ENCODE measurements at regions not wholly inside any gene's neighbourhood (a gene's known extent, or its start where the extent isn't known, plus 50 kb on each side); places are given as distances from the start of the nearest gene placed in this dataset.

- H3K4me2 ChIP-seq (replicated peaks; ENCODE audit: low read depth, low read length, poor library complexity, severe bottlenecking): no peak overlapping the region
- peaks cover 0 to 6% (median 2%) of the 10 kb centered on the region in 4 experiments for H3K27me3 ChIP-seq (replicated peaks in 1 of 4; ENCODE audit: control extremely low read depth in 1 of 4, control insufficient read depth in 3 of 4, insufficient read depth in 4 of 4, low read length in 3 of 4)
- H3K27ac Mint-ChIP-seq: no peak overlapping the region
- no peaks in the 10 kb centered on the region for H3K9me3 Mint-ChIP-seq (ENCODE audit: insufficient read depth)
- peaks cover 27% of the 10 kb centered on the region for H3K27me3 Mint-ChIP-seq
- no peak overlapping the region for H3K27ac ChIP-seq (ENCODE audit: low read length in 2 of 2)
- H3K4me3 Mint-ChIP-seq: no peak overlapping the region
- POLR2A ChIA-PET: no interaction called here
- no peaks in the 10 kb centered on the region for H3K4me1 Mint-ChIP-seq
- no peak for DNase-seq
- H3K79me2 ChIP-seq (ENCODE audit: control insufficient read depth, insufficient read depth, low read length): no peaks in the 10 kb centered on the region
- no peak overlapping the region for H2AFZ ChIP-seq (ENCODE audit: insufficient read depth, low read depth, low read length, poor library complexity, severe bottlenecking)
- no peaks in the 10 kb centered on the region for H4K20me1 ChIP-seq (ENCODE audit: control insufficient read depth, insufficient read depth, low read length, poor library complexity, severe bottlenecking)
- 100% methylated on average over 2 of the region's 3 CpGs for WGBS (ENCODE audit: insufficient coverage)
- intact Hi-C loops (cut with micrococcal nuclease): no loop called here
- H3K9me3 ChIP-seq (ENCODE audit: control extremely low read depth in 1 of 3, control insufficient read depth in 2 of 3, insufficient read depth in 1 of 3, low read length in 2 of 3): no peaks in the 10 kb centered on the region
- no peak overlapping the region for H3K4me3 ChIP-seq (ENCODE audit: control extremely low read depth in 1 of 5, extremely low read depth in 1 of 5, insufficient read depth in 1 of 5, low read depth in 2 of 5, low read length in 4 of 5)
- no peaks in the 10 kb centered on the region for H3K36me3 ChIP-seq (replicated peaks in 1 of 2; ENCODE audit: control extremely low read depth in 1 of 2, control insufficient read depth in 1 of 2, extremely low read depth in 1 of 2, insufficient read depth in 2 of 2, low read length in 1 of 2)
- H3K4me1 ChIP-seq (ENCODE audit: control insufficient read depth in 2 of 2, insufficient read depth in 2 of 2, low read length in 2 of 2): no peaks in the 10 kb centered on the region
- H3K9ac ChIP-seq (ENCODE audit: low read length): no peak overlapping the region
- no peak for TF ChIP-seq EZH2 (IDR thresholded peaks at IDR 0.05; ENCODE audit: borderline replicate concordance, insufficient read depth, low read depth, low read length, poor library complexity, severe bottlenecking)
- no peak for TF ChIP-seq CTCF (IDR thresholded peaks at IDR 0.05)
- CTCF ChIA-PET: no interaction called here
- no peak for ATAC-seq (ENCODE audit: low read depth)
These were observed 318.1 kb downstream of the RPS24 start for GRCh38 chr10:78351809-78352208.

DNA sequence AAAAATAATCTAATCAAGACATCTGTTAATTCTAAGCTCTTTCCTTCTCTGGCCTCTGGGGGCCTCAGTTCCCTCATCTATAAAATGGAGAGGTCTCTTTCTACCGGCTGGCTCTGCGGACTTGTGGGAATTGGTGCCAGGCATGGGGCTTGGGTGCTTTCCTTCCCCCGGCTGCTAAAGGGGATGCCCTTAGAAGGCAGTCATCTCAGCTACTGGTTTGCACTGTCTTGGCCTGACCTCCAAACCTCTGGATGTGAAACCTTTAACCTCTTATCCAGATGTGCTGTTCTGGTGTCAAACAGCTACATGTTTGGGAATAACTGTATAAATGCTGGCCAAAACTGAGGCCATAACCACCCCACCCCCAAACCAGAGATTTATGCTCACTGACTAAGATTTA is 320.0 kb downstream of the RPS24 start:
- Histone ChIP-seq H3K4me1 (ENCODE audit: control insufficient read depth in 2 of 2, insufficient read depth in 2 of 2, low read length in 2 of 2) (no peaks in the 10 kb centered on the region), H3K9ac (ENCODE audit: low read length) (no peak overlapping the region), H4K20me1 (ENCODE audit: control insufficient read depth, insufficient read depth, low read length, poor library complexity, severe bottlenecking) (no peaks in the 10 kb centered on the region), H3K79me2 (ENCODE audit: control insufficient read depth, insufficient read depth, low read length) (no peaks in the 10 kb centered on the region), H3K4me2 (replicated peaks; ENCODE audit: low read depth, low read length, poor library complexity, severe bottlenecking) (no peak overlapping the region), H3K27ac (ENCODE audit: low read length in 2 of 2) (no peak overlapping the region), H3K4me3 (ENCODE audit: control extremely low read depth in 1 of 5, extremely low read depth in 1 of 5, insufficient read depth in 1 of 5, low read depth in 2 of 5, low read length in 4 of 5) (no peak overlapping the region), H3K9me3 (ENCODE audit: control extremely low read depth in 1 of 3, control insufficient read depth in 2 of 3, insufficient read depth in 1 of 3, low read length in 2 of 3) (no peaks in the 10 kb centered on the region), H3K27me3 (replicated peaks in 1 of 4; ENCODE audit: control extremely low read depth in 1 of 4, control insufficient read depth in 3 of 4, insufficient read depth in 4 of 4, low read length in 3 of 4) (peaks cover 0 to 6% (median 2%) of the 10 kb centered on the region in 4 experiments), H2AFZ (ENCODE audit: insufficient read depth, low read depth, low read length, poor library complexity, severe bottlenecking) (no peak overlapping the region), H3K36me3 (replicated peaks in 1 of 2; ENCODE audit: control extremely low read depth in 1 of 2, control insufficient read depth in 1 of 2, extremely low read depth in 1 of 2, insufficient read depth in 2 of 2, low read length in 1 of 2) (no peaks in the 10 kb centered on the region)
- DNase-seq: no peak
- Mint-ChIP-seq H3K4me1 (no peaks in the 10 kb centered on the region), H3K27ac (no peak overlapping the region), H3K4me3 (no peak overlapping the region), H3K27me3 (peaks cover 30% of the 10 kb centered on the region), H3K9me3 (ENCODE audit: insufficient read depth) (no peaks in the 10 kb centered on the region)
- no peak for ATAC-seq (ENCODE audit: low read depth)
- WGBS (ENCODE audit: insufficient coverage): 93% methylated on average over 3 of the region's 3 CpGs
- TF ChIP-seq EZH2 (IDR thresholded peaks at IDR 0.05; ENCODE audit: borderline replicate concordance, insufficient read depth, low read depth, low read length, poor library complexity, severe bottlenecking): no peak
- no peak for TF ChIP-seq CTCF (IDR thresholded peaks at IDR 0.05)
- intact Hi-C loops (cut with micrococcal nuclease): no loop called here
- ChIA-PET POLR2A (no interaction called here), CTCF (no interaction called here)
